OCI-LY1 (cell line): ENCODE measurements at regions not wholly inside any gene's neighbourhood (a gene's known extent, or its start where the extent isn't known, plus 50 kb on each side); places are given as distances from the start of the nearest gene placed in this dataset.

Experiments used
- CTCF ChIP-seq: fragments of 200-600 bp; sonication (generic), shearing (Covaris generic); IDR thresholded peaks from 2 replicates; pipeline ENCODE4 v1.5.1; 2017; ENCODE audit warnings: mild to moderate bottlenecking, antibody characterized with exemption, low read length, moderate library complexity, mixed read lengths
- EZH2 ChIP-seq: fragments of 200-600 bp; sonication (generic), shearing (Covaris generic); IDR thresholded peaks from 2 replicates; pipeline ENCODE4 v1.8.0; 2017; ENCODE audit warnings: borderline replicate concordance, mixed run types, mild to moderate bottlenecking, antibody characterized with exemption, low read length, moderate library complexity, mixed read lengths

- TF ChIP-seq CTCF, result no peak
- no peak for TF ChIP-seq EZH2
Measured at GRCh38 chr16:86089334-86089900, 190.5 kb downstream of the IRF8 start.
